ENCODE measurements at regions not wholly inside any gene's neighbourhood (a gene's known extent, or its start where the extent isn't known, plus 50 kb on each side); places are given as distances from the start of the nearest gene placed in this dataset.

GRCh38 chr15:96183514-96183850 lies 147.0 kb upstream of the NR2F2 start:
- no peak overlapping the region for H3K4me3 ChIP-seq (ENCODE audit: low read length, poor library complexity, severe bottlenecking)
- H3K9me3 ChIP-seq (ENCODE audit: insufficient read depth, low read depth, low read length): no peaks in the 10 kb centered on the region
- no peaks in the 10 kb centered on the region for H4K20me1 ChIP-seq (ENCODE audit: insufficient read depth, low read length, poor library complexity, severe bottlenecking)
- H3K27me3 ChIP-seq (ENCODE audit: insufficient read depth, low read length, poor library complexity, severe bottlenecking): no peaks in the 10 kb centered on the region
- no peaks in the 10 kb centered on the region for H3K4me1 ChIP-seq (ENCODE audit: insufficient read depth, low read length, poor library complexity, severe bottlenecking)
- TF ChIP-seq CTCF (conservative IDR thresholded peaks at IDR 0.05; ENCODE audit: low read length) (no peak), EZH2phosphoT487 (IDR thresholded peaks at IDR 0.05; ENCODE audit: borderline replicate concordance) (no peak)
- H3F3A ChIP-seq (ENCODE audit: low read depth): no peaks in the 10 kb centered on the region
- H3K9me2 ChIP-seq (replicated peaks; ENCODE audit: low read depth, low read length): no peaks in the 10 kb centered on the region
- H2AFZ ChIP-seq (ENCODE audit: low read length): no peak overlapping the region
- H3K9ac ChIP-seq (ENCODE audit: low read depth, low read length, poor library complexity, severe bottlenecking): no peak overlapping the region
- H3K36me3 ChIP-seq (ENCODE audit: insufficient read depth, low read length): no peaks in the 10 kb centered on the region
- no peak overlapping the region for H3K4me2 ChIP-seq (ENCODE audit: low read depth, low read length, poor library complexity, severe bottlenecking)
- no peaks in the 10 kb centered on the region for H3K79me2 ChIP-seq (ENCODE audit: insufficient read depth, low read length)

GRCh38 chr15:96183867-96184266 lies 146.6 kb upstream of the NR2F2 start:
- Histone ChIP-seq H3K27me3 (ENCODE audit: insufficient read depth, low read length, poor library complexity, severe bottlenecking) (no peaks in the 10 kb centered on the region), H3K9me3 (ENCODE audit: insufficient read depth, low read depth, low read length) (no peaks in the 10 kb centered on the region), H3K4me2 (ENCODE audit: low read depth, low read length, poor library complexity, severe bottlenecking) (no peak overlapping the region), H3K9me2 (replicated peaks; ENCODE audit: low read depth, low read length) (no peaks in the 10 kb centered on the region), H3K4me1 (ENCODE audit: insufficient read depth, low read length, poor library complexity, severe bottlenecking) (no peaks in the 10 kb centered on the region), H2AFZ (ENCODE audit: low read length) (no peak overlapping the region), H4K20me1 (ENCODE audit: insufficient read depth, low read length, poor library complexity, severe bottlenecking) (no peaks in the 10 kb centered on the region), H3K4me3 (ENCODE audit: low read length, poor library complexity, severe bottlenecking) (no peak overlapping the region), H3F3A (ENCODE audit: low read depth) (no peaks in the 10 kb centered on the region), H3K36me3 (ENCODE audit: insufficient read depth, low read length) (no peaks in the 10 kb centered on the region), H3K9ac (ENCODE audit: low read depth, low read length, poor library complexity, severe bottlenecking) (no peak overlapping the region), H3K79me2 (ENCODE audit: insufficient read depth, low read length) (no peaks in the 10 kb centered on the region)
- TF ChIP-seq EZH2phosphoT487 (IDR thresholded peaks at IDR 0.05; ENCODE audit: borderline replicate concordance) (no peak), CTCF (conservative IDR thresholded peaks at IDR 0.05; ENCODE audit: low read length) (no peak)

GRCh38 chr15:96184297-96184696 lies 146.2 kb upstream of the NR2F2 start:
- Histone ChIP-seq H3K4me2 (ENCODE audit: low read depth, low read length, poor library complexity, severe bottlenecking) (no peak overlapping the region), H3K4me3 (ENCODE audit: low read length, poor library complexity, severe bottlenecking) (no peak overlapping the region), H3K9me3 (ENCODE audit: insufficient read depth, low read depth, low read length) (no peaks in the 10 kb centered on the region), H4K20me1 (ENCODE audit: insufficient read depth, low read length, poor library complexity, severe bottlenecking) (no peaks in the 10 kb centered on the region), H3K4me1 (ENCODE audit: insufficient read depth, low read length, poor library complexity, severe bottlenecking) (no peaks in the 10 kb centered on the region), H2AFZ (ENCODE audit: low read length) (no peak overlapping the region), H3K9me2 (replicated peaks; ENCODE audit: low read depth, low read length) (no peaks in the 10 kb centered on the region), H3K36me3 (ENCODE audit: insufficient read depth, low read length) (no peaks in the 10 kb centered on the region), H3K79me2 (ENCODE audit: insufficient read depth, low read length) (no peaks in the 10 kb centered on the region), H3K9ac (ENCODE audit: low read depth, low read length, poor library complexity, severe bottlenecking) (no peak overlapping the region), H3K27me3 (ENCODE audit: insufficient read depth, low read length, poor library complexity, severe bottlenecking) (no peaks in the 10 kb centered on the region), H3F3A (ENCODE audit: low read depth) (no peaks in the 10 kb centered on the region)
- TF ChIP-seq EZH2phosphoT487 (IDR thresholded peaks at IDR 0.05; ENCODE audit: borderline replicate concordance) (no peak), CTCF (conservative IDR thresholded peaks at IDR 0.05; ENCODE audit: low read length) (no peak)
